Ishikawa (cell line): ENCODE measurements at regions not wholly inside any gene's neighbourhood (a gene's known extent, or its start where the extent isn't known, plus 50 kb on each side); places are given as distances from the start of the nearest gene placed in this dataset.

Source experiments
- FOXM1 ChIP-seq: IDR thresholded peaks from 2 replicates; pipeline ENCODE4 v1.6.1; 2012; ENCODE audit warnings: low read depth, borderline replicate concordance
- TAF1 ChIP-seq: IDR thresholded peaks from 2 replicates; pipeline ENCODE4 v1.6.1; 2012; ENCODE audit warnings: low read depth, mild to moderate bottlenecking
- TF ChIP-seq, protein P1 (sequence below): IDR thresholded peaks from 2 replicates; pipeline ENCODE4 v1.6.1; 2012

DNA sequence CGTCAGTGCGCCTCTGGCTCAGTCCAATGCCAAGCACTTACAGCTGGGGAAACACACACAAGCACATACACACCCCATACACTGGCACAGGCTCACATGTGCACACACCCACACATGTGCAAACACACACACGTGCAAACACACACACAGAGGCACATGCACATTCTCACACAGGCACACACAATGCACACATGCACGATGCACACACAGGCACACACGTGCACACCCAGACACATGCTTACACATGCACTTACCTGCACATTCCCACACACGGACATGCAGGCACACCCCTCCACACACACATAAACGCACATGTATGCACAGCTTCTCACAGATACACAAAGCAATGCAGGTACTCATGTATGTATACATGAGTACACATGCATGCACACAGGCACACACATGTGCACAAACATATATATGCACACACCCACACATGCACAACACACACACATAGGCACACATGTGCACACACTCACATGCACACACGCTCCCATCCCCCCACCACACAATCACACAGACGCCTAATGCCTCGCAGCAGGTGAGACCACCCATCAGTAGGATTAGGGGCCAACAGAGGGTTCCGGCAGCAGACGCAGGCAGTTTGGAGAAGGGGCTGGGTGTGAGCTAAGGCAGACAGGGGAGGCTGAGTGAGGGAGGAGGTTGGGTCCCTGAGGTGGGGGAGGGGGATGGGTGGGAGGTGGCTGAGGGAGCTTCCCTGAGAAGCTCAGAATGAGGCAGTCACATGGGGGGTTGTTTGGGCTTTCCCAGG lies 71.2 kb upstream of the SLCO4A1 start:
- TF ChIP-seq, protein P1, sequence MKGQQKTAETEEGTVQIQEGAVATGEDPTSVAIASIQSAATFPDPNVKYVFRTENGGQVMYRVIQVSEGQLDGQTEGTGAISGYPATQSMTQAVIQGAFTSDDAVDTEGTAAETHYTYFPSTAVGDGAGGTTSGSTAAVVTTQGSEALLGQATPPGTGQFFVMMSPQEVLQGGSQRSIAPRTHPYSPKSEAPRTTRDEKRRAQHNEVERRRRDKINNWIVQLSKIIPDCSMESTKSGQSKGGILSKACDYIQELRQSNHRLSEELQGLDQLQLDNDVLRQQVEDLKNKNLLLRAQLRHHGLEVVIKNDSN: no peak
- TF ChIP-seq TAF1: no peak
- no peak for TF ChIP-seq FOXM1
